ENCODE measurements at regions not wholly inside any gene's neighbourhood (a gene's known extent, or its start where the extent isn't known, plus 50 kb on each side); places are given as distances from the start of the nearest gene placed in this dataset.

DNA sequence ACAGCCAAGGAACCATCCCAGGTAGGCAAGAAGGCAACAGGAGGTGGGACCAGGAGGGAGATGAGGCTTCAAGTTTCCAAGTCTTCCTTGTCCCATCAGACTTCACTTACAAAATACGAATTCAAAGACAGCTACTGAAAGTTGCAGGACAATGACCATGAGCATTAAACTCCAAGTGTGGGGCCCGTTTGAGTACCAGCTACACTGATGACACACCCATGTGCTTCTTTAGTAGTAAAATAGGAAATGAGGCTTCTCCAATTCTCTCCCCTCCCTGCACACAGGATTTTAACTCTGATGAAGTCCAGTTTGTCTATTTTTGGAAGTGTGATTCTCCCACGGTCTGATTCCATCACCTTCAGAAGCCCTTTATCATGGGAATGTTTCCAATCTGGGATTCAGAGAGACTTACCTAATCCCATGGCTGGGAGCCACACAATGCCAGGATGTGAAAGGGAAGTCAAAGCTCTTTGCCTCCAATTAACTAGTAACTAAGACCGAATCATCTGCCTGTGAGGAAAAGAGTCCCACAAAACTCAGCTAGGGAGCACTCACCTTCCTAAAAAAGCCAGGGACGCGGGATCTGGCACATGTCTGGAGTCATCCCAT is 222.8 kb upstream of the MSX2 start:
- TF ChIP-seq, protein P1, sequence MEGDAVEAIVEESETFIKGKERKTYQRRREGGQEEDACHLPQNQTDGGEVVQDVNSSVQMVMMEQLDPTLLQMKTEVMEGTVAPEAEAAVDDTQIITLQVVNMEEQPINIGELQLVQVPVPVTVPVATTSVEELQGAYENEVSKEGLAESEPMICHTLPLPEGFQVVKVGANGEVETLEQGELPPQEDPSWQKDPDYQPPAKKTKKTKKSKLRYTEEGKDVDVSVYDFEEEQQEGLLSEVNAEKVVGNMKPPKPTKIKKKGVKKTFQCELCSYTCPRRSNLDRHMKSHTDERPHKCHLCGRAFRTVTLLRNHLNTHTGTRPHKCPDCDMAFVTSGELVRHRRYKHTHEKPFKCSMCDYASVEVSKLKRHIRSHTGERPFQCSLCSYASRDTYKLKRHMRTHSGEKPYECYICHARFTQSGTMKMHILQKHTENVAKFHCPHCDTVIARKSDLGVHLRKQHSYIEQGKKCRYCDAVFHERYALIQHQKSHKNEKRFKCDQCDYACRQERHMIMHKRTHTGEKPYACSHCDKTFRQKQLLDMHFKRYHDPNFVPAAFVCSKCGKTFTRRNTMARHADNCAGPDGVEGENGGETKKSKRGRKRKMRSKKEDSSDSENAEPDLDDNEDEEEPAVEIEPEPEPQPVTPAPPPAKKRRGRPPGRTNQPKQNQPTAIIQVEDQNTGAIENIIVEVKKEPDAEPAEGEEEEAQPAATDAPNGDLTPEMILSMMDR (conservative IDR thresholded peaks at IDR 0.05), result no peak

DNA sequence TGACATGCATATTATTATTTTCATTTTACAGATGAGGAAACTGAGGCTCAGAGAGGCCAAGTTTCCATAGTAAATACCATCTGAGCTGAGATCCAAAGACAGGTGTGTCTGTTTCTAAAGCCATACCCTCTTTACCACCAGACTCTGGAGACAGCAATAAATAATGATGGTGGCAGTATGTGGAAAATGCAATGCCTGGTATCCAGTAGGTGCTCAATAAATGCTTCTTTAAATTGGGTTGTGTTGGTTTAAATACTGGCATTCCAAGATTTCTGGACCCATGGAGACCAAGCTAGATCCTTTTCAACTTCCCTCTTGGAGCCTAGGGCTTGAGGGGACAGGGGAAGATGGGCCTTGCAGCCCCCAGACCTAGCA is 221.3 kb upstream of the MSX2 start:
- Mint-ChIP-seq H3K9me3 (peaks cover 30% of the 10 kb centered on the region), H3K4me1 (peaks cover 16% of the 10 kb centered on the region), H3K4me3 (no peak overlapping the region), H3K36me3 (ENCODE audit: low read depth) (peaks cover 2% of the 10 kb centered on the region), H3K27ac (no peak overlapping the region), H3K27me3 (ENCODE audit: insufficient read depth) (peaks cover 13% of the 10 kb centered on the region)
- H3K36me3 ChIP-seq (ENCODE audit: control insufficient read depth, insufficient read depth, low read length), result no peaks in the 10 kb centered on the region
- no peaks in the 10 kb centered on the region for H3K27me3 ChIP-seq (ENCODE audit: control insufficient read depth, insufficient read depth, low read length, poor library complexity, severe bottlenecking)
- no peak overlapping the region for H3K27ac ChIP-seq (ENCODE audit: low read depth, low read length)
- peaks cover 29% of the 10 kb centered on the region for H3K9me3 ChIP-seq (ENCODE audit: control insufficient read depth, low read length)
- no peak overlapping the region for H3K9ac ChIP-seq (ENCODE audit: extremely low read depth, low read length, poor library complexity, severe bottlenecking)
- DNase-seq, result no peak
- H3K4me3 ChIP-seq (ENCODE audit: low read length), result no peak overlapping the region
- TF ChIP-seq, protein P1 (conservative IDR thresholded peaks at IDR 0.05), result no peak
- no peaks in the 10 kb centered on the region for H3K4me1 ChIP-seq (ENCODE audit: control insufficient read depth, insufficient read depth, low read length)

More for the DNA sequence above, 222.8 kb upstream of the MSX2 start:
- Mint-ChIP-seq H3K4me3 (no peak overlapping the region), H3K27ac (no peak overlapping the region), H3K27me3 (ENCODE audit: insufficient read depth) (peaks cover 9% of the 10 kb centered on the region), H3K4me1 (peaks cover 16% of the 10 kb centered on the region), H3K36me3 (ENCODE audit: low read depth) (peaks cover 2% of the 10 kb centered on the region), H3K9me3 (peaks cover 41% of the 10 kb centered on the region)
- 74 to 77% methylated on average over 5 to 6 of the region's 6 CpGs for WGBS, 2 experiments (ENCODE audit: insufficient coverage in 1 of 2, insufficient read length in 1 of 2)
- Histone ChIP-seq H3K27me3 (ENCODE audit: control insufficient read depth, insufficient read depth, low read length, poor library complexity, severe bottlenecking) (no peaks in the 10 kb centered on the region), H3K27ac (ENCODE audit: low read depth, low read length) (no peak overlapping the region), H3K9me3 (ENCODE audit: control insufficient read depth, low read length) (peaks cover 44% of the 10 kb centered on the region), H3K9ac (ENCODE audit: extremely low read depth, low read length, poor library complexity, severe bottlenecking) (no peak overlapping the region), H3K36me3 (ENCODE audit: control insufficient read depth, insufficient read depth, low read length) (no peaks in the 10 kb centered on the region), H3K4me1 (ENCODE audit: control insufficient read depth, insufficient read depth, low read length) (no peaks in the 10 kb centered on the region), H3K4me3 (ENCODE audit: low read length) (no peak overlapping the region)
- DNase-seq, result no peak

DNA sequence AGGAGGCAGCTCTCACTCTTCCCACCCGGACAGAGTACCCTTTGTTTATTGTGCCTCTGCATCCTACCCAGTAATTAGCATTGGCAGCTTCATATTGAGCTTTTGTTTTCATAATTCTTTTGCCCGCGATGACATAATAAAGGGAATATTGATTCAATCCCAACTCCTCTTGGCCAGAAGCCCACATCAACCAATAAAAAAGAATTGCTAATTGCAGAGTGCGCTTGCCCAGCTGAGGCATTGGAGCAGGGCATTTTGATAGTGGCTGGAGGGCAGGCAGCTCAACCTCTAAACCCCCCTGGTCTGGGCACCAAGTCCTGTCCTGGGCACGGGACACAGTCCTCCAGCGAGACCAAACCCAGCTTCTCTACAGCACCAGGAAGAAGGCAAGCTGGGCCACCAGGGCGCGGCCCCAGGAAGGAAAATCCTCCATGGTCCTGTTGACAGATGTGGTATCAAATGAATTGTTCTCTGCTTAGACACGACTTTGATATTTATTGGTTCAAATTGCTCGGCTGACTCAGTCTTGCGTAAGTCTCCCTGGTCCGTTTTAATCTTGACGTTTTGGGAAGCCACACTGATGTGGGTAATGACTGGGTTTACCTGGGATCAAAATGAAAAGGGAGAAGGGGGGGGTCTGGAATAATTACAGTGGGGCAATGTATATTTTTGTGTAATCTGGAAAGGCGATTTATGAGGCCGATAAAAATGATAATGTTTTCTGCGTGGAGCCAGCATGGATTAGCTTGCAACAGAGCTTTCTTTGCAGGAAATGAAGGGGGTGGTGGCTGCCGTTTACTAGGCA is 220.7 kb upstream of the MSX2 start:
- WGBS, 2 experiments (ENCODE audit: insufficient coverage in 1 of 2, insufficient read length in 1 of 2), result 87 to 89% methylated on average over 13 to 17 of the region's 17 CpGs
- Histone ChIP-seq H3K4me3 (ENCODE audit: low read length) (no peak overlapping the region), H3K27me3 (ENCODE audit: control insufficient read depth, insufficient read depth, low read length, poor library complexity, severe bottlenecking) (no peaks in the 10 kb centered on the region), H3K27ac (ENCODE audit: low read depth, low read length) (no peak overlapping the region), H3K9ac (ENCODE audit: extremely low read depth, low read length, poor library complexity, severe bottlenecking) (no peak overlapping the region), H3K4me1 (ENCODE audit: control insufficient read depth, insufficient read depth, low read length) (no peaks in the 10 kb centered on the region), H3K9me3 (ENCODE audit: control insufficient read depth, low read length) (peaks cover 23% of the 10 kb centered on the region), H3K36me3 (ENCODE audit: control insufficient read depth, insufficient read depth, low read length) (no peaks in the 10 kb centered on the region)
- H3K9me3 Mint-ChIP-seq, result peaks cover 25% of the 10 kb centered on the region
- no peak overlapping the region for H3K27ac Mint-ChIP-seq
- peaks cover 14% of the 10 kb centered on the region for H3K27me3 Mint-ChIP-seq (ENCODE audit: insufficient read depth)
- DNase-seq, result no peak
- peaks cover 16% of the 10 kb centered on the region for H3K4me1 Mint-ChIP-seq
- TF ChIP-seq, protein P1 (conservative IDR thresholded peaks at IDR 0.05), result no peak
- H3K4me3 Mint-ChIP-seq, result no peak overlapping the region
- peaks cover 2% of the 10 kb centered on the region for H3K36me3 Mint-ChIP-seq (ENCODE audit: low read depth)

Measured in endodermal cell (in vitro differentiated cells).